ENCODE measurements at regions not wholly inside any gene's neighbourhood (a gene's known extent, or its start where the extent isn't known, plus 50 kb on each side); places are given as distances from the start of the nearest gene placed in this dataset.
"Not testable (repeated sequence)": the region's sequence is repeated elsewhere in the genome, so short reads cannot be mapped to it uniquely, and the experiment has no call there.

DNA sequence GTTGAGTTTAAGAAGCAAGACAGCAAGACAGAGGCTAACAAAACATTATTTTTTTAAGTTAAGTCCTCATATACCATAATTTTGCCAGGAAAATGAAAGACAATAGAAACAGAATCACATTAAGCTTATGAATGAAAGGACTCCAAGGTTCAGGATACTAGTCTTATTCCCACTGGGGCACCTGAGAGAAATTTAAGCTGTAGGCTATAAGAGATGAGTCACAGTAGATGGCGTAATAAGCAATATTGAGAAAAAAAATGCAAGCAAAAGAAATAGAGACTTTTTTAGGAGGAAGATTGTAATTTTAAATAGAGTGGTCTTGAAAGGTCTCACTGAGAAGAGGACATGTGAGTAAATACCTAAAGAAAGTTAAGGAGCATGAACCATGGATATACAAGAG lies 57.1 kb upstream of the KIF2B start:
- DNase-seq (ENCODE audit: low read depth): no peak

- DNase-seq (ENCODE audit: low read depth): no peak
These were observed 57.6 kb upstream of the KIF2B start for GRCh38 chr17:53765129-53765528.

DNA sequence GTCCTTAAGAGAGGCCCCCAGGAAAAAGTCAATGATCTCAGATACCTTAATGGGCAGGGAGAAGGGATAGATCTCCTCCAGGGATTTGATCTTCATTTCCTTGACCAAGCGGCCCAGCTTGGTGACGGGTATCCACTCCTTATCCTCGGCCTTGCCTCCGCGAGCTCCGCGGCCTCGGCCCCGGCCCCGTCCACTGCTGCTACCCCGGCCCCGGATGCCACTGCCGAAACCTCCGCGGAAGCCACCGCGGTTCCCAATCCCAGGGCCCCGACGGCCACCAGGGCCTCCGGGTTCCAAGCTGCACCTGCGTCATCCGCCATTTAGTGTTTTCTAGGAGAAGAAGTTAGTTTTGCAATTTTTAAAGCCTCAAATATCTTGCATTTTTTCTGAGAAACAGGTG lies 65.2 kb upstream of the KIF2B start:
- no peak for DNase-seq (ENCODE audit: low read depth)

DNA sequence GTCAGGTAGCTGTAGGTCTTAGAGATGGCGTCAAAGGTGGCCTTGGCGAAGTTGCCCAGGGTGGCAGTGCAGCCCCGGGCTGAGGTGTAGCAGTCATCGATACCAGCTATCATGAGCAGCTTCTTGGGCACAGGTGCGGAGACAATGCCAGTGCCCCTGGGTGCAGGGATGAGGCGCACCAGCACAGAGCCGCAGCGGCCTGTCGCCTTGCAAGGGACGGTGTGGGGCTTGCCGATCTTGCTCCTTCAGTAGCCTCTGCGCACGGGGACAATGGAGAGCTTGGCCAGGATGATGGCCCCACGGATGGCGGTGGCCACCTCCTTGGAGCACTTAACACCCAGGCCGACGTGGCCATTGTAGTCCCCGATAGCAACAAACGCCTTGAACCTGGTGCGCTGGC lies 65.6 kb upstream of the KIF2B start:
- DNase-seq (ENCODE audit: low read depth): not testable (repeated sequence)

DNA sequence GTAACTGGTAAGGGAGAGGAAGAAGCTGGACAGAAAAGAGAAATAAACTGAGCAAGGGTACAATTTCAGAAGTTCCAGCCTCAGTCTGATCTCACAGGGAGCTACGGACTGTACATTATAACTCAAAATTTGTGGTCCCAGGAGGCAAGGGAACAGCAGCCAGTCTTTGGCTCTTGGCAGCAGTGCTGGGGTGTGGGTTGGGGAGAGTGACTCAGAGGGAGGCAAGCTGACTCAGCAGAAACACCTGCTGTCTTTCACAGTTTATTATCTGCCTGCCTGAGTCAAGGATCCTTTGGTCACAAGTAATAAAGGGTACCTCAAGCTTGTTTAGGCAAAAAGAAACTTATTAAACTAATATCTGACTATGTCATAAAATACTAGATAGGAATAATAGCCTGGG lies 73.5 kb upstream of the KIF2B start:
- DNase-seq (ENCODE audit: low read depth): no peak

GRCh38 chr17:53748159-53748820 lies 74.4 kb upstream of the KIF2B start:
- not testable (repeated sequence) for DNase-seq (ENCODE audit: low read depth)

DNA sequence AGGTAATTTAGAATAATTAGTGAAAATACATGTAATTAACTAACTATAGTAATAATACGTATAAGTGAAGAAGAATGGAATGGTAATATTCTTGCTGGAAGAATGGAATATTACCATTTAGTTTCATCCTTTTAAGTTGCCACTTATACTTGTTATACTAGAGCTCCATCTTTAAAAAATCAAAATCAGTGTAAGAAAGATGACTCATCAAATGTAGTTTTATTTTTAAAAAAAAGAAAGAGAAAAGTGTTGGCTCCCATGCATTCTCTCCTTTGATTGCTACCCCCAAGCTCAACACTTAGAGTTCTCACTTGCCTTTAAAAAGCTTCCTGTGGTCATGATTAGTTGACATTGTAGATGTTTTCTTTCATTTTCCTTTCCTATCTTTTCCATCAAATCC lies 82.4 kb upstream of the KIF2B start:
- DNase-seq (ENCODE audit: low read depth): no peak

DNA sequence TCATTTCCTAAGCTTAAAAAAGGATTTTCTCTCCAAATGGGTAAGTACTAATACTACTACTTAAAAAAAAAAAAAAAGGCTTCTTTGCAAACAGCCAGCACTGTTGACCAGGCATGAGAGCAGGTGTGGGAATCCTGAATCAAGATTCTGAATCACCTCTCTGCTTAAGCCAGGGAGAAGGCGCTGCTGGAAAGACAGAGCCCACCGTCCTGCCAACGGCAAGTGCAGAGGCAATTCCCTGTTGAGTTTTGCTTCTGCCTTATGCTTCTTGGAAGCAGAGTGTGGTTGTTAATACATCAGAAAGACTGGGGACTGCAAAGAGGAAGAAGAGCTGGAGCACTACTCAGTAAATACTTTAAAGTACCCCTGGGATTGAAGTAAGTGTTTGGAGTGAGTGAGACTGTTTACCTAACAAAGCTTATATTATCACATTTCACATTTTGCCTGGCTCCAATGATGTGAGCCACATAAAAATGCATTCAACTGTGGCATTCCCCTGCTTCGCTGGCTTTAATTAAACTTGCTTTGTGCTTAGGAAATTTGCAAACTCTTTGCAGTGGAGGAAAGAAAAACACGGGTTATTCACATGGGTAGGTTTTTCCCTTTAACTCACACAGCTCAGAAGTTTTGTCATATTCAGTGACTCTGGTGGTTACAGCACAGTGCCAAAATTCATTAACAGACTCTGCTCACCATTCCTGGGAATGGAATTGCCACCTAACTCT lies 86.0 kb upstream of the KIF2B start:
- DNase-seq (ENCODE audit: low read depth): no peak

DNA sequence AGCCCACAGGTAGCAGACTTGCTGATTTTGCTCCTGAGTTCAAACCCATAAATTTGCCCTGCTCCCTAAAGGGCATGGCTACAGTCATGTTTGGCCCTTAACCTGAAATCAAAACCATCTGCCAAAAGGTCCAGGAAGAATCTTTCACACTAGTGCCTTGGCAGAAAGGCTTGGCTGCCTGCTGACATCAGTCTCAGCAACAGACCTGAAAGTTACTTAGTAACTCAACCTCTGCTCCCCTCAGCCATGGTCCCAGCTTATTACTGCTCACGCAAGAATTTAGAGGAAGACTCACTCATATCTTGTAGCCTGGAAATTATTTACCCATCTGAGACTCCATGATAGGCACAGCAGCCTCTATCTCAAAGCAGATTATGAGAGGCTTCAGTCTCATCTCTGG lies 98.0 kb upstream of the KIF2B start:
- DNase-seq (ENCODE audit: low read depth): no peak

DNA sequence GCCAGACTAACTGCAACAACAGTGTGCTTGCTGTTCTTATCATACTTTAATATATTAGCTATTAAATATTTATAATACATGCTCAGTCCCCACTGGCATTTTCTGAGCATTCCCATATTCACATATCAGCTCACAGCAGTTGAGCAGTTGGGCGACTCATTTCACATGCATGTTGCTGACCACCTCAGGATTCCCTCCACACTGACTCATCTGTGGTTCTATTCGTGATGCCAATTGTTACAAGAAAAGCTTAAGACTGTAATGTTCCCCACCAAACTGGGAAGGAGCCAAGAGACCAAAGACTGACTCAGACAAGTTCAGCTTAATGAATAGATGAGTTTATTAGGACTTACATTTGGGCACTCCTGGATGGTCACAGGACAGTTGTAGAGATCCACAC lies 100.3 kb upstream of the KIF2B start:
- DNase-seq (ENCODE audit: low read depth): no peak

GRCh38 chr17:53721101-53721500 lies 101.6 kb upstream of the KIF2B start:
- DNase-seq (ENCODE audit: low read depth): no peak

- DNase-seq (ENCODE audit: low read depth): no peak
These were observed 103.5 kb upstream of the KIF2B start for GRCh38 chr17:53719229-53719628.

- DNase-seq (ENCODE audit: low read depth): no peak
These were observed 115.2 kb upstream of the KIF2B start for GRCh38 chr17:53707566-53707965.

DNA sequence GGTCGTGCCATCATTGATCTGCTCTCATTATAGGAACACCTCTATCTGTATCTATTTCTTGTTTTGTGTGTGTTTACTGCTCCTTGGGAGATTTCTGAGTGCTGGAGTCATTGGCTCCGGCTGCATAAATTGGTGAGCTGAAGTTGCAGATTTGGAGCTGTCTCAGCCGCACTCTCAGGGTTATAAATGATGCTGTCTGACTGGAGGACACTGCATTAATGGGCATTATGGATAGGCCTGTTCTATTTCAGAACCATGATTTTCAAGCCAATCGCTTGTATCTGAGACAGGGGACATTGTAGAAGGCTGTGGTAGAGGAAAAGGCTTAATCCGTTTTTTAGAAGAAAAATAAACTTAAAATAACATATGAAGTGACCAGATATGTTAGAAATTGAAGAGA lies 126.4 kb upstream of the KIF2B start:
- DNase-seq (ENCODE audit: low read depth): no peak

- DNase-seq (ENCODE audit: low read depth): no peak
These were observed 135.4 kb upstream of the KIF2B start for GRCh38 chr17:53687324-53687723.

DNA sequence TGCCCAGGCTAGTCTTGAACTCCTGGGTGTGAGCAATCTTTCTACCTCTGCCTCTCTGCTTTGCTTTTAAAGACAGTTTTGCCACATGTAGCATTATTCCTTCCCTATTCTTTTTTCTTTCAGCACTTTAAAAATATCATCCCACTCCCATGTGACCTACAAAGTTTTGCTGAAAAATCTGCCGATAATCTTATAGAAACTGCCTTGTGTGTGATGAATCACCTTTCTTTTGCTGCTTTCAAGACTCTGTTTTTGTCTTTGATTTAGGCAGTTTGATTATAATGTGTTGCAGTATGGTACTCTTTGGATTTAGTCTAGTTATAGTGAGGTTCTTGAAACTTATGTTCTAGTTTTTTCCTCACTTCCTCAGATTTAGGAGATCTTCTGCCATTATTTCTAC lies 142.0 kb upstream of the KIF2B start:
- DNase-seq (ENCODE audit: low read depth): no peak

- no peak for DNase-seq (ENCODE audit: low read depth)
These were observed 153.9 kb upstream of the KIF2B start for GRCh38 chr17:53668854-53669253.

DNA sequence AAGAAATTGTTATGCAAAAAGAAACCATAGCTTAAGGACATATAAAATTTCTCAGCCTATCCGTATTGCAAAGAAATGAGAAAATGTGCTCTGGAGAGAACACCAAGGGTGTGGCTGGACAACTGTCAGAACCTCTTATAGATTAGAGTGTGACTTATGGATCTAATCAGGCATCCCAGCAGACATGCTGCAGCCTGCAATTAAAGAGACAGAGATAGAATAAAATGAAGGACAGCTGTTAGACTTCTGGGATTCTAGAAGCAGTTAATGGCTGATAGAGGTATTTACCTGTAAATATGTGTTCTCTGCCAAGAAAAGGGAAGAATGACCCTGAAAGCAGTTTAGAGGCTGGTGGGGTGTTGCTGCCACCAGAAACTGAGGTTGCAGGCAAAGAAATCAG lies 160.1 kb upstream of the KIF2B start:
- DNase-seq (ENCODE audit: low read depth): no peak

- DNase-seq (ENCODE audit: low read depth): no peak
These were observed 163.5 kb upstream of the KIF2B start for GRCh38 chr17:53659181-53659580.

- no peak for DNase-seq (ENCODE audit: low read depth)
These were observed 167.1 kb upstream of the KIF2B start for GRCh38 chr17:53655591-53655990.

DNA sequence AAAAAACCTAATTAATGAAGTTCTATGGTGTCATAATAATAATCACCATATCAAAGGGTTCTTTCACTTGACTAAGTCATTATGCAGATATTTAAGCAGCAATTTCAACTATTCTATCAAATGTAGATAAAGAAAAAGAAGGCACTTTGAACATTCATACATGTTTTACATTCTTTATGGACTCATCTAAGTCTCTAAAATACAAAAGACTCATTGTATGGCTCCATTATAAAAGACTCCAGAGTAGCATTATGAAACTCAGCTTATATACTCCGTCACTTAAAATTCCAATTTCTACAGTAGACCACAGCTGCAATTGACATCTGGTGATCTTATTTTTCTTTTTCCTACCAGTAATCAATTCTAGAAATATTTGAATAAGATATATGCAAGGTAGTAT lies 173.5 kb upstream of the KIF2B start:
- no peak for DNase-seq (ENCODE audit: low read depth)

DNA sequence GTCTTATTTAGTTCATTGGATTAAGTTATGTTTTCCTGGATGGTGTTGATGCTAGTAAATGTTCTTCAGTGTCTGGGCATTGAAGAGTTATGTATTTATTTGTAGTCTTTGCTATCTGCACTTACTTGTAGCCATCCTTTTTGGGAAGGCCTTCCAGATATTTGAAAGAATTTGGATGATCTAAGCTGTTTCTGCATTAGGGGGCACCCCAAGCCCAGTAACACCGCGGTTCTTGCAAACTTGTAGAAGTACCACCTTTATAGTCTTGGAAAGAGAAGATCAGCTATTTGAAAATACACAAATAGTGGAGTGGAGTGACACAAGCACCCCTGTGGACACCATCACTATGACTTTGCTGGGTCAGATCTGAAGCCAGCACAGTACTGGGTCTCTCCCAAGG lies 175.9 kb upstream of the KIF2B start:
- no peak for DNase-seq (ENCODE audit: low read depth)

- no peak for DNase-seq (ENCODE audit: low read depth)
These were observed 181.9 kb upstream of the KIF2B start for GRCh38 chr17:53640808-53641207.

DNA sequence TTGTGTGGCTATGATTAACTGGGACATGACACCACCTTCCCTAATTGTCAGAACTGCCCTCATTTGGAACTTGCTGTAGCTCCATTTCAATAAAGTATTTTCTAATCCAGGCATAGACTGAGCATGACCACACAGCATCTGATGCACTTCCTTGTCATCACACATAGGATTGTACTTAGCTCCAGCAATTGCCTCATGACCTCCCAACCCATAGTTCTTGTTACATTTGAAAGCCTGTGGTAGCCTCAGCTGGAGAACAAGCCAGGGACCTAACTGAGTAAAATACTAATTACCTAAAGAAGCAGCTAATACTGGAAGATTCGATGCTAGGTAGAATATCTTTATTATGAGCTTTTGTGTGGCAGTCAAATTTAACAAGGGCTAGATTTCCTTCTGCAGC lies 187.3 kb upstream of the KIF2B start:
- no peak for DNase-seq (ENCODE audit: low read depth)

Data from forelimb muscle (tissue), 1 donor.